ENCODE measurements at regions not wholly inside any gene's neighbourhood (a gene's known extent, or its start where the extent isn't known, plus 50 kb on each side); places are given as distances from the start of the nearest gene placed in this dataset.

- Histone ChIP-seq H3K27me3 (no peaks in the 10 kb centered on the region), H3K9me3 (no peaks in the 10 kb centered on the region), H3K27ac (no peak overlapping the region), H3K4me1 (no peaks in the 10 kb centered on the region), H3K36me3 (no peaks in the 10 kb centered on the region), H3K4me3 (no peak overlapping the region)
- no peak for TF ChIP-seq POLR2A (IDR thresholded peaks at IDR 0.05)
- ATAC-seq (no peak), DNase-seq (no peak)
- intact Hi-C loops (cut with DNase I) = no loop called here
- 70% methylated on average over 7 of the region's 7 CpGs for WGBS (ENCODE audit: insufficient coverage, low coverage, low lambda C conversion rate, missing lambda C conversion rate)
Observed at GRCh38 chr5:3912790-3913189, 317.2 kb downstream of the IRX1 start.

- no peak overlapping the region for H3K27ac ChIP-seq
- no peaks in the 10 kb centered on the region for H3K4me1 ChIP-seq
- H3K36me3 ChIP-seq = no peaks in the 10 kb centered on the region
- WGBS (ENCODE audit: insufficient coverage, low coverage, low lambda C conversion rate, missing lambda C conversion rate) = 56% methylated on average over 3 of the region's 3 CpGs
- DNase-seq = no peak
- TF ChIP-seq, protein P1, sequence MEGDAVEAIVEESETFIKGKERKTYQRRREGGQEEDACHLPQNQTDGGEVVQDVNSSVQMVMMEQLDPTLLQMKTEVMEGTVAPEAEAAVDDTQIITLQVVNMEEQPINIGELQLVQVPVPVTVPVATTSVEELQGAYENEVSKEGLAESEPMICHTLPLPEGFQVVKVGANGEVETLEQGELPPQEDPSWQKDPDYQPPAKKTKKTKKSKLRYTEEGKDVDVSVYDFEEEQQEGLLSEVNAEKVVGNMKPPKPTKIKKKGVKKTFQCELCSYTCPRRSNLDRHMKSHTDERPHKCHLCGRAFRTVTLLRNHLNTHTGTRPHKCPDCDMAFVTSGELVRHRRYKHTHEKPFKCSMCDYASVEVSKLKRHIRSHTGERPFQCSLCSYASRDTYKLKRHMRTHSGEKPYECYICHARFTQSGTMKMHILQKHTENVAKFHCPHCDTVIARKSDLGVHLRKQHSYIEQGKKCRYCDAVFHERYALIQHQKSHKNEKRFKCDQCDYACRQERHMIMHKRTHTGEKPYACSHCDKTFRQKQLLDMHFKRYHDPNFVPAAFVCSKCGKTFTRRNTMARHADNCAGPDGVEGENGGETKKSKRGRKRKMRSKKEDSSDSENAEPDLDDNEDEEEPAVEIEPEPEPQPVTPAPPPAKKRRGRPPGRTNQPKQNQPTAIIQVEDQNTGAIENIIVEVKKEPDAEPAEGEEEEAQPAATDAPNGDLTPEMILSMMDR (IDR thresholded peaks at IDR 0.05) = no peak
- TF ChIP-seq POLR2A (IDR thresholded peaks at IDR 0.05) = no peak
- H3K27me3 ChIP-seq = no peaks in the 10 kb centered on the region
- intact Hi-C loops (cut with DNase I) = no loop called here
- H3K4me3 ChIP-seq = no peak overlapping the region
- H3K9me3 ChIP-seq = no peaks in the 10 kb centered on the region
- no peak for ATAC-seq
Observed at GRCh38 chr5:3913279-3913678, 317.6 kb downstream of the IRX1 start.

- no peaks in the 10 kb centered on the region for H3K4me1 ChIP-seq
- TF ChIP-seq, protein P1 (IDR thresholded peaks at IDR 0.05) = no peak
- no peak for TF ChIP-seq POLR2A (IDR thresholded peaks at IDR 0.05)
- WGBS (ENCODE audit: insufficient coverage, low coverage, low lambda C conversion rate, missing lambda C conversion rate) = no CpG with 5 or more reads among the region's 7 CpGs
- H3K4me3 ChIP-seq = no peak overlapping the region
- intact Hi-C loops (cut with DNase I) = no loop called here
- no peaks in the 10 kb centered on the region for H3K36me3 ChIP-seq
- no peak overlapping the region for H3K27ac ChIP-seq
- no peaks in the 10 kb centered on the region for H3K27me3 ChIP-seq
- H3K9me3 ChIP-seq = no peaks in the 10 kb centered on the region
- ATAC-seq = no peak
- no peak for DNase-seq
Observed at GRCh38 chr5:3925022-3925421, 329.4 kb downstream of the IRX1 start.

- TF ChIP-seq POLR2A (IDR thresholded peaks at IDR 0.05) = no peak
- TF ChIP-seq, protein P1 (IDR thresholded peaks at IDR 0.05) = no peak
- 40% methylated on average over 8 of the region's 8 CpGs for WGBS (ENCODE audit: insufficient coverage, low coverage, low lambda C conversion rate, missing lambda C conversion rate)
- no peak for DNase-seq
- no peaks in the 10 kb centered on the region for H3K9me3 ChIP-seq
- no peak overlapping the region for H3K4me3 ChIP-seq
- no peak for ATAC-seq
- no peaks in the 10 kb centered on the region for H3K4me1 ChIP-seq
- intact Hi-C loops (cut with DNase I) = no loop called here
- no peak overlapping the region for H3K27ac ChIP-seq
- H3K36me3 ChIP-seq = no peaks in the 10 kb centered on the region
- no peaks in the 10 kb centered on the region for H3K27me3 ChIP-seq
Observed at GRCh38 chr5:3925935-3926334, 330.3 kb downstream of the IRX1 start.

GRCh38 chr5:3929799-3930198 is 334.2 kb downstream of the IRX1 start:
- intact Hi-C loops (cut with DNase I) = no loop called here
- TF ChIP-seq, protein P1 (IDR thresholded peaks at IDR 0.05) = no peak
- TF ChIP-seq POLR2A (IDR thresholded peaks at IDR 0.05) = no peak
- Histone ChIP-seq H3K36me3 (no peaks in the 10 kb centered on the region), H3K4me1 (no peaks in the 10 kb centered on the region), H3K27me3 (no peaks in the 10 kb centered on the region), H3K27ac (no peak overlapping the region), H3K9me3 (no peaks in the 10 kb centered on the region), H3K4me3 (no peak overlapping the region)
- WGBS (ENCODE audit: insufficient coverage, low coverage, low lambda C conversion rate, missing lambda C conversion rate) = 21% methylated on average over 2 of the region's 6 CpGs
- DNase-seq (no peak), ATAC-seq (no peak)
